Ascending aorta (tissue), 2 donors: ENCODE measurements at regions not wholly inside any gene's neighbourhood (a gene's known extent, or its start where the extent isn't known, plus 50 kb on each side); places are given as distances from the start of the nearest gene placed in this dataset.
A peak's percentile ranks its signal among the peaks of the same experiment; 100 is the strongest.

Source experiments
- DNase-seq, 2 donors: peaks; one replicate each; pipeline ENCODE4 v3.0.0-alpha.2; 2019; ENCODE audit warnings: low spot score in 2 of 2
- H3K27ac ChIP-seq, 2 donors: fragments of 200-600 bp; sonication (generic); one replicate each; pipeline ENCODE4 v1.5.1; 2016 to 2017; ENCODE audit warnings: mild to moderate bottlenecking in 1 of 2
- H3K27me3 ChIP-seq: fragments of 200-600 bp; sonication (generic); one replicate; pipeline ENCODE4 v1.5.1; 2017
- H3K36me3 ChIP-seq, 2 donors: fragments of 200-600 bp; sonication (generic); one replicate each; pipeline ENCODE4 v1.5.1; 2016
- H3K4me1 ChIP-seq, 2 donors: fragments of 200-600 bp; sonication (generic); one replicate each; pipeline ENCODE4 v1.5.1; 2016 to 2017; ENCODE audit warnings: mild to moderate bottlenecking in 1 of 2
- H3K4me3 ChIP-seq, 2 donors: fragments of 200-600 bp; sonication (generic); one replicate each; pipeline ENCODE4 v1.5.1; 2016 to 2017; ENCODE audit warnings: mild to moderate bottlenecking in 1 of 2
- H3K9me3 ChIP-seq, 2 donors: fragments of 200-600 bp; sonication (generic); one replicate each; pipeline ENCODE4 v1.5.1; 2016
- CTCF ChIP-seq, 3 experiments: fragments of 200-600 bp in 2 of 3; fragments of 450-650 bp in 1 of 3; sonication (generic) in 2 of 3; IDR thresholded peaks; one replicate each; pipeline ENCODE4 v1.5.1; 2016 to 2019; ENCODE audit warnings: antibody characterized with exemption in 3 of 3, mild to moderate bottlenecking in 1 of 3, moderate library complexity in 1 of 3
- intact Hi-C: fragments of 100-400 bp; cut with DNase I; formaldehyde crosslinking; loops from one replicate; pipeline ENCODE4 v1.15.1; 2023

- DNase-seq, result peak; percentile 56 to 93
- no peak overlapping the region for H3K27ac ChIP-seq
- H3K4me3 ChIP-seq, result no peak overlapping the region
- peak; percentile 48 to 66 (median 61) for TF ChIP-seq CTCF (IDR thresholded peaks at IDR 0.05)
- intact Hi-C loops, result loop anchor here (2.0 kb wide), 2 partner anchors 216 to 454 kb away; no protein-coding TSS in a partner anchor
- H3K27me3 ChIP-seq, result no peaks in the 10 kb centered on the region
- no peaks in the 10 kb centered on the region for H3K36me3 ChIP-seq
- no peaks in the 10 kb centered on the region for H3K9me3 ChIP-seq
- peaks cover 0 to 2% of the 10 kb centered on the region in 2 donors for H3K4me1 ChIP-seq
These were observed 246.8 kb downstream of the SKIDA1 start for GRCh38 chr10:21278491-21279216.

GRCh38 chr10:21273400-21273968 lies 252.0 kb downstream of the SKIDA1 start:
- Histone ChIP-seq H3K4me1 (no peaks in the 10 kb centered on the region), H3K27me3 (no peaks in the 10 kb centered on the region), H3K27ac (no peak overlapping the region), H3K4me3 (no peak overlapping the region), H3K36me3 (no peaks in the 10 kb centered on the region), H3K9me3 (no peaks in the 10 kb centered on the region)
- no peak for TF ChIP-seq CTCF (IDR thresholded peaks at IDR 0.05)
- DNase-seq, result no peak
- intact Hi-C loops, result no loop called here

- Histone ChIP-seq H3K27ac (no peak overlapping the region), H3K36me3 (no peaks in the 10 kb centered on the region), H3K9me3 (no peaks in the 10 kb centered on the region), H3K4me1 (no peaks in the 10 kb centered on the region), H3K27me3 (no peaks in the 10 kb centered on the region), H3K4me3 (no peak overlapping the region)
- intact Hi-C loops, result no loop called here
- DNase-seq, result no peak
- TF ChIP-seq CTCF (IDR thresholded peaks at IDR 0.05), result no peak
These were observed 252.7 kb downstream of the SKIDA1 start for GRCh38 chr10:21272643-21273399.

- Histone ChIP-seq H3K4me3 (no peak overlapping the region), H3K27me3 (no peaks in the 10 kb centered on the region), H3K9me3 (no peaks in the 10 kb centered on the region), H3K36me3 (no peaks in the 10 kb centered on the region), H3K4me1 (no peaks in the 10 kb centered on the region), H3K27ac (no peak overlapping the region)
- DNase-seq, result no peak
- TF ChIP-seq CTCF (IDR thresholded peaks at IDR 0.05), result no peak
- intact Hi-C loops, result no loop called here
These were observed 254.5 kb downstream of the SKIDA1 start for GRCh38 chr10:21270976-21271375.

- no peak overlapping the region for H3K27ac ChIP-seq
- no peak for DNase-seq
- no peaks in the 10 kb centered on the region for H3K9me3 ChIP-seq
- intact Hi-C loops, result no loop called here
- H3K4me3 ChIP-seq, result no peak overlapping the region
- no peaks in the 10 kb centered on the region for H3K27me3 ChIP-seq
- H3K4me1 ChIP-seq, result no peaks in the 10 kb centered on the region
- H3K36me3 ChIP-seq, result no peaks in the 10 kb centered on the region
- TF ChIP-seq CTCF (IDR thresholded peaks at IDR 0.05), result no peak
These were observed 256.2 kb downstream of the SKIDA1 start for GRCh38 chr10:21269289-21269688.
